ENCODE measurements at regions not wholly inside any gene's neighbourhood (a gene's known extent, or its start where the extent isn't known, plus 50 kb on each side); places are given as distances from the start of the nearest gene placed in this dataset.

- Mint-ChIP-seq H3K27me3 (peaks cover 7% of the 10 kb centered on the region), H3K4me3 (no peak overlapping the region), H3K4me1 (no peaks in the 10 kb centered on the region), H3K36me3 (no peaks in the 10 kb centered on the region), H3K9me3 (no peaks in the 10 kb centered on the region), H3K27ac (no peak overlapping the region)
- CTCF ChIA-PET, result no interaction called here
- DNase-seq, result no peak
These were observed 129.9 kb downstream of the WIF1 start for GRCh38 chr12:64991121-64991611.

GRCh38 chr12:64992116-64992515, 129.0 kb downstream of the WIF1 start:
- Mint-ChIP-seq H3K27ac (no peak overlapping the region), H3K4me3 (no peak overlapping the region), H3K36me3 (no peaks in the 10 kb centered on the region), H3K4me1 (no peaks in the 10 kb centered on the region), H3K9me3 (no peaks in the 10 kb centered on the region), H3K27me3 (peaks cover 4% of the 10 kb centered on the region)
- CTCF ChIA-PET, result no interaction called here
- DNase-seq, result no peak

- H3K36me3 Mint-ChIP-seq, result no peaks in the 10 kb centered on the region
- H3K27ac Mint-ChIP-seq, result no peak overlapping the region
- H3K4me1 Mint-ChIP-seq, result no peaks in the 10 kb centered on the region
- H3K27me3 Mint-ChIP-seq, result peaks cover 4% of the 10 kb centered on the region
- H3K4me3 Mint-ChIP-seq, result no peak overlapping the region
- no peak for DNase-seq
- no peaks in the 10 kb centered on the region for H3K9me3 Mint-ChIP-seq
- CTCF ChIA-PET, result no interaction called here
These were observed 128.5 kb downstream of the WIF1 start for GRCh38 chr12:64992641-64993040.

- DNase-seq, result no peak
- H3K4me3 Mint-ChIP-seq, result no peak overlapping the region
- no peaks in the 10 kb centered on the region for H3K36me3 Mint-ChIP-seq
- H3K9me3 Mint-ChIP-seq, result no peaks in the 10 kb centered on the region
- H3K4me1 Mint-ChIP-seq, result no peaks in the 10 kb centered on the region
- H3K27me3 Mint-ChIP-seq, result peaks cover 4% of the 10 kb centered on the region
- CTCF ChIA-PET, result no interaction called here
- H3K27ac Mint-ChIP-seq, result no peak overlapping the region
These were observed 127.6 kb downstream of the WIF1 start for GRCh38 chr12:64993461-64993860.

GRCh38 chr12:64995816-64996215, 125.3 kb downstream of the WIF1 start:
- H3K9me3 Mint-ChIP-seq, result no peaks in the 10 kb centered on the region

GRCh38 chr12:64997858-64998257, 123.2 kb downstream of the WIF1 start:
- H3K36me3 Mint-ChIP-seq, result no peaks in the 10 kb centered on the region
- CTCF ChIA-PET, result no interaction called here
- no peak for DNase-seq
- H3K4me1 Mint-ChIP-seq, result no peaks in the 10 kb centered on the region
- no peaks in the 10 kb centered on the region for H3K9me3 Mint-ChIP-seq
- peaks cover 8% of the 10 kb centered on the region for H3K27me3 Mint-ChIP-seq
- H3K4me3 Mint-ChIP-seq, result no peak overlapping the region
- no peak overlapping the region for H3K27ac Mint-ChIP-seq

More at GRCh38 chr12:64995816-64996215, 125.3 kb downstream of the WIF1 start:
- no peak for DNase-seq
- Mint-ChIP-seq H3K36me3 (no peaks in the 10 kb centered on the region), H3K4me1 (no peaks in the 10 kb centered on the region), H3K27ac (no peak overlapping the region), H3K27me3 (peaks cover 4% of the 10 kb centered on the region), H3K4me3 (no peak overlapping the region)
- CTCF ChIA-PET, result no interaction called here

- CTCF ChIA-PET, result no interaction called here
These were observed 122.5 kb downstream of the WIF1 start for GRCh38 chr12:64998371-64999147.

GRCh38 chr12:64999148-64999425, 122.0 kb downstream of the WIF1 start:
- CTCF ChIA-PET, result no interaction called here
- Mint-ChIP-seq H3K27me3 (peaks cover 8% of the 10 kb centered on the region), H3K9me3 (no peaks in the 10 kb centered on the region), H3K27ac (no peak overlapping the region), H3K4me1 (no peaks in the 10 kb centered on the region), H3K36me3 (no peaks in the 10 kb centered on the region), H3K4me3 (no peak overlapping the region)
- DNase-seq, result no peak

More at GRCh38 chr12:64998371-64999147, 122.5 kb downstream of the WIF1 start:
- H3K27ac Mint-ChIP-seq, result no peak overlapping the region
- no peaks in the 10 kb centered on the region for H3K36me3 Mint-ChIP-seq
- no peak for DNase-seq
- no peaks in the 10 kb centered on the region for H3K9me3 Mint-ChIP-seq
- H3K4me3 Mint-ChIP-seq, result no peak overlapping the region
- peaks cover 8% of the 10 kb centered on the region for H3K27me3 Mint-ChIP-seq
- no peaks in the 10 kb centered on the region for H3K4me1 Mint-ChIP-seq

Measured in activated naive CD4-positive, alpha-beta T cell treated with anti-CD3 and anti-CD28 coated beads, Interleukin-2, amount 10 ng/mL, durations not matched to agents 7 days and 5 days (primary cell).